ENCODE measurements at regions not wholly inside any gene's neighbourhood (a gene's known extent, or its start where the extent isn't known, plus 50 kb on each side); places are given as distances from the start of the nearest gene placed in this dataset.

GRCh38 chr5:77157732-77158532 is 52.5 kb upstream of the PDE8B start:
- FAIRE-seq (no peak), DNase-seq (no peak)
- no peak overlapping the region for H3K4me3 ChIP-seq (ENCODE audit: low read length in 3 of 3)
- intact Hi-C loops (cut with DNase I): no loop called here
- TF ChIP-seq CTCF (IDR thresholded peaks at IDR 0.05; ENCODE audit: borderline replicate concordance, extremely low read depth, insufficient read depth): no peak
- no peak overlapping the region for H3K9ac ChIP-seq (ENCODE audit: low read length in 3 of 3)
- no peaks in the 10 kb centered on the region for H3K4me1 ChIP-seq (ENCODE audit: control insufficient read depth in 2 of 3, insufficient read depth in 2 of 3, low read depth in 1 of 3, low read length in 3 of 3)
- H3K9me3 ChIP-seq (ENCODE audit: control insufficient read depth in 2 of 3, insufficient read depth in 1 of 3, low read length in 3 of 3): no peaks in the 10 kb centered on the region
- no peak overlapping the region for H3K27ac ChIP-seq (ENCODE audit: low read depth in 2 of 2, low read length in 2 of 2)
- H3K27me3 ChIP-seq (ENCODE audit: control insufficient read depth, insufficient read depth, low read length): no peaks in the 10 kb centered on the region
- H3K36me3 ChIP-seq (ENCODE audit: control insufficient read depth in 2 of 3, insufficient read depth in 3 of 3, low read length in 3 of 3): no peaks in the 10 kb centered on the region

GRCh38 chr5:77156379-77156778 is 54.1 kb upstream of the PDE8B start:
- H3K36me3 ChIP-seq (ENCODE audit: control insufficient read depth in 2 of 3, insufficient read depth in 3 of 3, low read length in 3 of 3): no peaks in the 10 kb centered on the region
- H3K4me3 ChIP-seq (ENCODE audit: low read length in 3 of 3): no peak overlapping the region
- no peaks in the 10 kb centered on the region for H3K27me3 ChIP-seq (ENCODE audit: control insufficient read depth, insufficient read depth, low read length)
- TF ChIP-seq CTCF (IDR thresholded peaks at IDR 0.05; ENCODE audit: borderline replicate concordance, extremely low read depth, insufficient read depth): no peak
- H3K9me3 ChIP-seq (ENCODE audit: control insufficient read depth in 2 of 3, insufficient read depth in 1 of 3, low read length in 3 of 3): no peaks in the 10 kb centered on the region
- H3K27ac ChIP-seq (ENCODE audit: low read depth in 2 of 2, low read length in 2 of 2): no peak overlapping the region
- FAIRE-seq (no peak), DNase-seq (no peak)
- intact Hi-C loops (cut with DNase I): no loop called here
- no peaks in the 10 kb centered on the region for H3K4me1 ChIP-seq (ENCODE audit: control insufficient read depth in 2 of 3, insufficient read depth in 2 of 3, low read depth in 1 of 3, low read length in 3 of 3)
- H3K9ac ChIP-seq (ENCODE audit: low read length in 3 of 3): no peak overlapping the region

GRCh38 chr5:77155179-77155785 is 55.2 kb upstream of the PDE8B start:
- Histone ChIP-seq H3K4me1 (ENCODE audit: control insufficient read depth in 2 of 3, insufficient read depth in 2 of 3, low read depth in 1 of 3, low read length in 3 of 3) (no peaks in the 10 kb centered on the region), H3K9me3 (ENCODE audit: control insufficient read depth in 2 of 3, insufficient read depth in 1 of 3, low read length in 3 of 3) (no peaks in the 10 kb centered on the region), H3K4me3 (ENCODE audit: low read length in 3 of 3) (no peak overlapping the region), H3K36me3 (ENCODE audit: control insufficient read depth in 2 of 3, insufficient read depth in 3 of 3, low read length in 3 of 3) (no peaks in the 10 kb centered on the region), H3K9ac (ENCODE audit: low read length in 3 of 3) (no peak overlapping the region), H3K27ac (ENCODE audit: low read depth in 2 of 2, low read length in 2 of 2) (no peak overlapping the region), H3K27me3 (ENCODE audit: control insufficient read depth, insufficient read depth, low read length) (no peaks in the 10 kb centered on the region)
- no peak for FAIRE-seq
- no peak for DNase-seq
- intact Hi-C loops (cut with DNase I): no loop called here
- no peak for TF ChIP-seq CTCF (IDR thresholded peaks at IDR 0.05; ENCODE audit: borderline replicate concordance, extremely low read depth, insufficient read depth)

Measured in kidney (tissue), 13 donors.